IMR-90 (cell line): ENCODE measurements at regions not wholly inside any gene's neighbourhood (a gene's known extent, or its start where the extent isn't known, plus 50 kb on each side); places are given as distances from the start of the nearest gene placed in this dataset.

Source experiments
- ATAC-seq: fragments of 200-7000 bp; cut with Tn5 transposase; 2 replicates; pipeline ENCODE4 v1.9.1; 2020; ENCODE audit warnings: low read depth, mild to moderate bottlenecking, moderate library complexity
- BruUV-seq: library from RNA; stranded (reverse); fragments of 400-500 nt; replicated peaks from 2 replicates; lab custom pipeline; 2021; lab: Mats Ljungman, UMichigan
- CTCF ChIA-PET: fragments of 300-600 bp; formaldehyde crosslinking; extraction: SDS; loops from one replicate; lab custom pipeline; 2021; ENCODE audit warnings: antibody characterized with exemption; lab: Yijun Ruan, JAX
- POLR2A ChIA-PET: fragments of 300-600 bp; sonication (Branson Sonifier 250); formaldehyde crosslinking; loops from one replicate; lab custom pipeline; 2022; ENCODE audit warnings: antibody characterized with exemption; ENCODE audit not compliant: unreplicated experiment; lab: Charles Lee
- DNase-seq: peaks from one replicate; pipeline ENCODE4 v3.0.0; 2013
- H2AFZ ChIP-seq: replicated peaks from 2 replicates; pipeline ENCODE3; 2013; ENCODE audit warnings: low read length, mild to moderate bottlenecking; ENCODE audit not compliant: poor library complexity
- H2AK5ac ChIP-seq: 2 replicates; pipeline ENCODE4 v1.6.1; 2013; ENCODE audit warnings: low read depth, low read length, inconsistent platforms
- H2AK9ac ChIP-seq: replicated peaks from 2 replicates; pipeline ENCODE3; 2013; ENCODE audit warnings: mild to moderate bottlenecking, low read depth, low read length, moderate library complexity; ENCODE audit not compliant: poor library complexity
- H2BK120ac ChIP-seq: 2 replicates; pipeline ENCODE4 v1.6.1; 2013; ENCODE audit warnings: low read depth, low read length, inconsistent platforms
- H2BK15ac ChIP-seq: 3 replicates; pipeline ENCODE4 v1.6.1; 2013; ENCODE audit warnings: low read depth, low read length, inconsistent platforms
- H2BK20ac ChIP-seq: 2 replicates; pipeline ENCODE4 v1.6.1; 2013; ENCODE audit warnings: low read depth, mild to moderate bottlenecking, inconsistent platforms, low read length, moderate library complexity
- H2BK5ac ChIP-seq: 2 replicates; pipeline ENCODE4 v1.6.1; 2013; ENCODE audit warnings: mild to moderate bottlenecking, low read depth, low read length, inconsistent platforms; ENCODE audit not compliant: poor library complexity, severe bottlenecking
- H3K14ac ChIP-seq: replicated peaks from 2 replicates; pipeline ENCODE4 v1.6.1; 2013; ENCODE audit warnings: low read depth, low read length, inconsistent platforms
- H3K18ac ChIP-seq: 2 replicates; pipeline ENCODE4 v1.6.1; 2013; ENCODE audit warnings: low read depth, low read length, control low read depth
- H3K23ac ChIP-seq: 2 replicates; pipeline ENCODE4 v1.6.1; 2013; ENCODE audit warnings: low read depth, low read length, inconsistent platforms
- H3K27ac ChIP-seq: 2 replicates; pipeline ENCODE4 v1.5.1; 2013; ENCODE audit warnings: mild to moderate bottlenecking, control low read depth, low read length; ENCODE audit not compliant: insufficient read depth
- H3K27me3 ChIP-seq: 2 replicates; pipeline ENCODE4 v1.6.1; 2013; ENCODE audit warnings: low read length; ENCODE audit not compliant: control insufficient read depth, insufficient read depth
- H3K36me3 ChIP-seq: 2 replicates; pipeline ENCODE4 v1.6.1; 2013; ENCODE audit warnings: low read length, mixed read lengths; ENCODE audit not compliant: control insufficient read depth, insufficient read depth
- H3K4ac ChIP-seq: 2 replicates; pipeline ENCODE4 v1.6.1; 2013; ENCODE audit warnings: low read depth, low read length, inconsistent platforms
- H3K4me1 ChIP-seq: 2 replicates; pipeline ENCODE4 v1.6.1; 2013; ENCODE audit warnings: low read length, mixed read lengths; ENCODE audit not compliant: control insufficient read depth, insufficient read depth
- H3K4me2 ChIP-seq: 2 replicates; pipeline ENCODE4 v1.6.1; 2013; ENCODE audit warnings: low read depth, mild to moderate bottlenecking, control low read depth, low read length, moderate library complexity
- H3K4me3 ChIP-seq: 2 replicates; pipeline ENCODE4 v1.5.1; 2013; ENCODE audit warnings: low read depth, mild to moderate bottlenecking, control low read depth, low read length, moderate library complexity; ENCODE audit not compliant: insufficient read depth
- H3K56ac ChIP-seq: 2 replicates; pipeline ENCODE4 v1.6.1; 2013; ENCODE audit warnings: low read length, inconsistent platforms; ENCODE audit not compliant: insufficient read depth; ENCODE audit errors: extremely low read depth
- H3K79me1 ChIP-seq, 2 experiments: 2 replicates each; pipeline ENCODE4 v1.6.1; 2013; ENCODE audit warnings: low read length in 2 of 2, inconsistent platforms in 1 of 2, low read depth in 1 of 2
- H3K9ac ChIP-seq: 2 replicates; pipeline ENCODE4 v1.6.1; 2013; ENCODE audit warnings: low read depth, low read length, control low read depth
- H3K9me1 ChIP-seq: 2 replicates; pipeline ENCODE4 v1.6.1; 2013; ENCODE audit warnings: low read length, inconsistent platforms; ENCODE audit not compliant: insufficient read depth
- H3K9me3 ChIP-seq: 2 replicates; pipeline ENCODE4 v1.6.1; 2013; ENCODE audit warnings: low read length; ENCODE audit not compliant: control insufficient read depth, insufficient read depth
- H4K20me1 ChIP-seq: 2 replicates; pipeline ENCODE4 v1.6.1; 2013; ENCODE audit warnings: low read length, inconsistent platforms; ENCODE audit not compliant: insufficient read depth
- H4K5ac ChIP-seq: 2 replicates; pipeline ENCODE4 v1.6.1; 2013; ENCODE audit warnings: mild to moderate bottlenecking, low read depth, low read length, control low read depth
- H4K8ac ChIP-seq, 2 experiments: 2 replicates each; pipeline ENCODE4 v1.6.1; 2013; ENCODE audit warnings: low read depth in 2 of 2, low read length in 2 of 2, control low read depth in 1 of 2, inconsistent platforms in 1 of 2
- H4K91ac ChIP-seq: 2 replicates; pipeline ENCODE4 v1.6.1; 2013; ENCODE audit warnings: low read depth, low read length, inconsistent platforms; ENCODE audit not compliant: insufficient read depth
- BHLHE40 ChIP-seq: fragments of 150-350 bp; IDR thresholded peaks from 2 replicates; pipeline ENCODE4 v1.6.1; 2016; ENCODE audit warnings: mild to moderate bottlenecking, low read depth, low read length
- CEBPB ChIP-seq: IDR thresholded peaks from 2 replicates; pipeline ENCODE4 v1.6.1; 2012; ENCODE audit warnings: low read depth, low read length, improper control_type of control experiment
- CHD1 ChIP-seq: IDR thresholded peaks from 2 replicates; pipeline ENCODE4 v1.6.1; 2012; ENCODE audit warnings: low read depth, low read length, improper control_type of control experiment
- ELK1 ChIP-seq: fragments of 150-350 bp; IDR thresholded peaks from 2 replicates; pipeline ENCODE4 v1.6.1; 2016; ENCODE audit warnings: low read depth, mild to moderate bottlenecking, low read length, moderate library complexity, borderline replicate concordance
- FOS ChIP-seq: fragments of 150-350 bp; IDR thresholded peaks from 2 replicates; pipeline ENCODE4 v1.6.1; 2016; ENCODE audit warnings: low read depth, low read length
- MAFK ChIP-seq: IDR thresholded peaks from 2 replicates; pipeline ENCODE4 v1.6.1; 2012; ENCODE audit warnings: low read depth, low read length, improper control_type of control experiment
- MAZ ChIP-seq: IDR thresholded peaks from 2 replicates; pipeline ENCODE4 v1.6.1; 2012; ENCODE audit warnings: low read depth, mild to moderate bottlenecking, low read length, improper control_type of control experiment, moderate library complexity, borderline replicate concordance
- MXI1 ChIP-seq: IDR thresholded peaks from 2 replicates; pipeline ENCODE4 v1.6.1; 2012; ENCODE audit warnings: low read depth, mild to moderate bottlenecking, low read length, moderate library complexity, borderline replicate concordance
- NFE2L2 ChIP-seq: fragments of 150-350 bp; IDR thresholded peaks from 2 replicates; pipeline ENCODE4 v1.6.1; 2016; ENCODE audit warnings: low read depth, mild to moderate bottlenecking, low read length
- POLR2A ChIP-seq: IDR thresholded peaks from 2 replicates; pipeline ENCODE4 v1.6.1; 2012; ENCODE audit warnings: mild to moderate bottlenecking, low read depth, low read length
- RAD21 ChIP-seq: IDR thresholded peaks from 2 replicates; pipeline ENCODE4 v1.6.1; 2012; ENCODE audit warnings: low read length, improper control_type of control experiment
- RCOR1 ChIP-seq: IDR thresholded peaks from 2 replicates; pipeline ENCODE4 v1.6.1; 2012; ENCODE audit warnings: mild to moderate bottlenecking, low read length, improper control_type of control experiment; ENCODE audit not compliant: insufficient replicate concordance
- RFX5 ChIP-seq: IDR thresholded peaks from 2 replicates; pipeline ENCODE4 v1.8.0; 2012; ENCODE audit warnings: low read depth, mild to moderate bottlenecking, low read length, moderate library complexity
- SMC3 ChIP-seq: fragments of 150-350 bp; IDR thresholded peaks from 2 replicates; pipeline ENCODE4 v1.6.1; 2016; ENCODE audit warnings: low read depth, mild to moderate bottlenecking, antibody characterized with exemption, low read length, moderate library complexity
- WGBS, 2 experiments: methylation state at CpG; one replicate each; pipeline versions ENCODE4 v1.1.5 to v1.1.7; 2013; ENCODE audit warnings: missing lambda C conversion rate in 2 of 2; ENCODE audit not compliant: insufficient read length in 1 of 2; ENCODE audit errors: extremely low coverage in 2 of 2; 5-methylcytosine and 5-hydroxymethylcytosine counted together
- dilution Hi-C: fragments of 300-500 bp; cut with HindIII; formaldehyde crosslinking; loops from one replicate; pipeline ENCODE4 v1.14.3; 2018; ENCODE audit warnings: low sequenced_read_pairs; ENCODE audit not compliant: unreplicated experiment
- in situ Hi-C: fragments of 300-500 bp; cut with MboI; formaldehyde crosslinking; loops from 3 replicates; pipeline ENCODE4 v1.14.3; 2019; ENCODE audit warnings: low sequenced_read_pairs, inconsistent platforms, mixed read lengths
- intact Hi-C: fragments of 100-400 bp; cut with micrococcal nuclease; formaldehyde crosslinking; loops from 2 replicates; pipeline ENCODE4 v1.10.0; 2022
- TF ChIP-seq, protein P1 (sequence below): fragments of 150-350 bp; IDR thresholded peaks from 2 replicates; pipeline ENCODE4 v1.6.1; 2017; ENCODE audit warnings: mild to moderate bottlenecking, antibody characterized with exemption, low read length, low read depth
- TF ChIP-seq, protein P2 (sequence below): conservative IDR thresholded peaks from 2 replicates; pipeline ENCODE4 v1.5.1; 2012; ENCODE audit warnings: mild to moderate bottlenecking, low read depth, low read length, improper control_type of control experiment

GRCh38 chr12:38544330-38545066 lies 227.9 kb downstream of the ALG10B start:
- CTCF ChIA-PET = no interaction called here
- dilution Hi-C loops = no loop called here

More at GRCh38 chr12:38544330-38545066, 227.9 kb downstream of the ALG10B start:
- no peaks in the 10 kb centered on the region for H3K27me3 ChIP-seq
- no peak overlapping the region for H2BK120ac ChIP-seq
- H3K27ac ChIP-seq = no peak overlapping the region
- no peaks in the 10 kb centered on the region for H3K36me3 ChIP-seq
- H4K5ac ChIP-seq = no peak overlapping the region
- H2AK9ac ChIP-seq = no peak overlapping the region
- no peak overlapping the region for H2AFZ ChIP-seq
- no peaks in the 10 kb centered on the region for H4K20me1 ChIP-seq
- ATAC-seq = no peak
- TF ChIP-seq RCOR1 (no peak), ELK1 (no peak), SMC3 (no peak), CHD1 (no peak), RAD21 (no peak), MAZ (no peak), MAFK (no peak), FOS (no peak), BHLHE40 (no peak), POLR2A (no peak), RFX5 (no peak), MXI1 (no peak), NFE2L2 (no peak), CEBPB (no peak)
- TF ChIP-seq, protein P1, sequence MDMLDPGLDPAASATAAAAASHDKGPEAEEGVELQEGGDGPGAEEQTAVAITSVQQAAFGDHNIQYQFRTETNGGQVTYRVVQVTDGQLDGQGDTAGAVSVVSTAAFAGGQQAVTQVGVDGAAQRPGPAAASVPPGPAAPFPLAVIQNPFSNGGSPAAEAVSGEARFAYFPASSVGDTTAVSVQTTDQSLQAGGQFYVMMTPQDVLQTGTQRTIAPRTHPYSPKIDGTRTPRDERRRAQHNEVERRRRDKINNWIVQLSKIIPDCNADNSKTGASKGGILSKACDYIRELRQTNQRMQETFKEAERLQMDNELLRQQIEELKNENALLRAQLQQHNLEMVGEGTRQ = no peak
- TF ChIP-seq, protein P2, sequence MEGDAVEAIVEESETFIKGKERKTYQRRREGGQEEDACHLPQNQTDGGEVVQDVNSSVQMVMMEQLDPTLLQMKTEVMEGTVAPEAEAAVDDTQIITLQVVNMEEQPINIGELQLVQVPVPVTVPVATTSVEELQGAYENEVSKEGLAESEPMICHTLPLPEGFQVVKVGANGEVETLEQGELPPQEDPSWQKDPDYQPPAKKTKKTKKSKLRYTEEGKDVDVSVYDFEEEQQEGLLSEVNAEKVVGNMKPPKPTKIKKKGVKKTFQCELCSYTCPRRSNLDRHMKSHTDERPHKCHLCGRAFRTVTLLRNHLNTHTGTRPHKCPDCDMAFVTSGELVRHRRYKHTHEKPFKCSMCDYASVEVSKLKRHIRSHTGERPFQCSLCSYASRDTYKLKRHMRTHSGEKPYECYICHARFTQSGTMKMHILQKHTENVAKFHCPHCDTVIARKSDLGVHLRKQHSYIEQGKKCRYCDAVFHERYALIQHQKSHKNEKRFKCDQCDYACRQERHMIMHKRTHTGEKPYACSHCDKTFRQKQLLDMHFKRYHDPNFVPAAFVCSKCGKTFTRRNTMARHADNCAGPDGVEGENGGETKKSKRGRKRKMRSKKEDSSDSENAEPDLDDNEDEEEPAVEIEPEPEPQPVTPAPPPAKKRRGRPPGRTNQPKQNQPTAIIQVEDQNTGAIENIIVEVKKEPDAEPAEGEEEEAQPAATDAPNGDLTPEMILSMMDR = no peak
- H2AK5ac ChIP-seq = no peak overlapping the region
- no peak overlapping the region for H3K56ac ChIP-seq
- DNase-seq = no peak
- H4K91ac ChIP-seq = no peak overlapping the region
- POLR2A ChIA-PET = no interaction called here
- intact Hi-C loops (no loop called here), in situ Hi-C loops (no loop called here)
- no peak overlapping the region for H2BK20ac ChIP-seq
- H2BK15ac ChIP-seq = no peak overlapping the region
- H3K9me1 ChIP-seq = no peaks in the 10 kb centered on the region
- H3K79me1 ChIP-seq = no peaks in the 10 kb centered on the region
- H3K14ac ChIP-seq = no peak overlapping the region
- H3K23ac ChIP-seq = no peak overlapping the region
- peaks cover 5% of the 10 kb centered on the region for H3K9me3 ChIP-seq
- BruUV-seq = no TSS peak
- 20% methylated on average over 1 of the region's 5 CpGs; no CpG with 5 or more reads in 1 of the 2 experiments for WGBS, 2 experiments
- H3K4me1 ChIP-seq = no peaks in the 10 kb centered on the region
- no peak overlapping the region for H3K4ac ChIP-seq
- no peak overlapping the region for H2BK5ac ChIP-seq
- no peak overlapping the region for H3K18ac ChIP-seq
- no peak overlapping the region for H3K4me2 ChIP-seq
- no peak overlapping the region for H3K4me3 ChIP-seq
- no peak overlapping the region for H4K8ac ChIP-seq
- H3K9ac ChIP-seq = no peak overlapping the region
